ENCODE measurements at regions not wholly inside any gene's neighbourhood (a gene's known extent, or its start where the extent isn't known, plus 50 kb on each side); places are given as distances from the start of the nearest gene placed in this dataset.

GRCh38 chr18:22605736-22606135 is 188.0 kb upstream of the CTAGE1 start:
- no peak overlapping the region; a peak in 1 of 6 replicates for H3K27ac ChIP-seq

GRCh38 chr18:22606563-22607283 is 189.0 kb upstream of the CTAGE1 start:
- FAIRE-seq (no peak), DNase-seq (ENCODE audit: low read depth in 1 of 2, low spot score in 1 of 2) (no peak), ATAC-seq (no peak)
- H3K4me2 ChIP-seq = no peak overlapping the region
- TF ChIP-seq SMC3 (IDR thresholded peaks at IDR 0.05) (no peak), HOXB13 (CRISPR knock-in tag; IDR thresholded peaks at IDR 0.05; ENCODE audit: low read depth) (no peak), BHLHE40 (IDR thresholded peaks at IDR 0.05; ENCODE audit: low read depth, low read length) (no peak), HEYL (CRISPR knock-in tag; IDR thresholded peaks at IDR 0.05) (no peak), MYC (IDR thresholded peaks at IDR 0.05; ENCODE audit: borderline replicate concordance, low read length) (no peak), MAX (IDR thresholded peaks at IDR 0.05) (no peak), USF2 (IDR thresholded peaks at IDR 0.05) (no peak), EHF (CRISPR knock-in tag; IDR thresholded peaks at IDR 0.05) (no peak), ZC3H11A (IDR thresholded peaks at IDR 0.05) (no peak), HDAC2 (IDR thresholded peaks at IDR 0.05) (no peak), CBX2 (IDR thresholded peaks at IDR 0.05; ENCODE audit: borderline replicate concordance, low read depth) (no peak), ESRRA (IDR thresholded peaks at IDR 0.05; ENCODE audit: borderline replicate concordance, low read length) (no peak), RARB (CRISPR knock-in tag; IDR thresholded peaks at IDR 0.05) (no peak), BCL3 (IDR thresholded peaks at IDR 0.05) (no peak), EHMT2 (IDR thresholded peaks at IDR 0.05; ENCODE audit: low read depth) (no peak), POLR2A (IDR thresholded peaks at IDR 0.05; ENCODE audit: low read length) (no peak)
- H3K27ac ChIP-seq = peak overlapping the region in 1 of 2 experiments; percentile 41; a peak in 2 of 6 replicates
- H3K4me1 ChIP-seq = peaks cover 24% of the 10 kb centered on the region
- 78% methylated on average over 7 of the region's 7 CpGs for WGBS (ENCODE audit: missing lambda C conversion rate)
- H3K9me3 ChIP-seq = no peaks in the 10 kb centered on the region
- POLR2A ChIA-PET = no interaction called here
- CTCF ChIA-PET = no interaction called here
- H3K4me3 ChIP-seq = no peak overlapping the region

More at GRCh38 chr18:22605736-22606135, 188.0 kb upstream of the CTAGE1 start:
- no peak for DNase-seq (ENCODE audit: low read depth in 1 of 2, low spot score in 1 of 2)
- POLR2A ChIA-PET = no interaction called here
- no peaks in the 10 kb centered on the region for H3K9me3 ChIP-seq
- no peak overlapping the region for H3K4me2 ChIP-seq
- TF ChIP-seq SREBF2 (IDR thresholded peaks at IDR 0.05) = no peak
- no peak for TF ChIP-seq CTCF (IDR thresholded peaks at IDR 0.05)
- no peak for TF ChIP-seq ESRRA (IDR thresholded peaks at IDR 0.05; ENCODE audit: borderline replicate concordance, low read length)
- no peak for TF ChIP-seq ZSCAN20 (CRISPR knock-in tag; IDR thresholded peaks at IDR 0.05)
- TF ChIP-seq NFE2L2 (conservative IDR thresholded peaks at IDR 0.05; ENCODE audit: low read length) = no peak
- no peak for TF ChIP-seq BHLHE40 (IDR thresholded peaks at IDR 0.05; ENCODE audit: low read depth, low read length)
- no peak for TF ChIP-seq USF2 (IDR thresholded peaks at IDR 0.05)
- TF ChIP-seq E2F6 (IDR thresholded peaks at IDR 0.05; ENCODE audit: borderline replicate concordance, low read depth) = no peak
- TF ChIP-seq FOSB (CRISPR knock-in tag; IDR thresholded peaks at IDR 0.05) = no peak
- TF ChIP-seq HOXA7 (CRISPR knock-in tag; IDR thresholded peaks at IDR 0.05) = no peak
- TF ChIP-seq HDAC2 (IDR thresholded peaks at IDR 0.05) = no peak
- no peak for TF ChIP-seq GATA3 (IDR thresholded peaks at IDR 0.05; ENCODE audit: borderline replicate concordance)
- no peak for TF ChIP-seq MAZ (IDR thresholded peaks at IDR 0.05; ENCODE audit: borderline replicate concordance, low read depth, low read length)
- TF ChIP-seq ELK1 (IDR thresholded peaks at IDR 0.05; ENCODE audit: low read depth, low read length) = no peak
- TF ChIP-seq RFX5 (IDR thresholded peaks at IDR 0.05) = no peak
- TF ChIP-seq EHMT2 (IDR thresholded peaks at IDR 0.05; ENCODE audit: low read depth) = no peak
- no peak for FAIRE-seq
- CTCF ChIA-PET = no interaction called here
- peaks cover 24% of the 10 kb centered on the region for H3K4me1 ChIP-seq
- H3K4me3 ChIP-seq = no peak overlapping the region
- no peak for ATAC-seq
- 69% methylated on average over 4 of the region's 4 CpGs for WGBS (ENCODE audit: missing lambda C conversion rate)
